ENCODE measurements at regions not wholly inside any gene's neighbourhood (a gene's known extent, or its start where the extent isn't known, plus 50 kb on each side); places are given as distances from the start of the nearest gene placed in this dataset.

DNA sequence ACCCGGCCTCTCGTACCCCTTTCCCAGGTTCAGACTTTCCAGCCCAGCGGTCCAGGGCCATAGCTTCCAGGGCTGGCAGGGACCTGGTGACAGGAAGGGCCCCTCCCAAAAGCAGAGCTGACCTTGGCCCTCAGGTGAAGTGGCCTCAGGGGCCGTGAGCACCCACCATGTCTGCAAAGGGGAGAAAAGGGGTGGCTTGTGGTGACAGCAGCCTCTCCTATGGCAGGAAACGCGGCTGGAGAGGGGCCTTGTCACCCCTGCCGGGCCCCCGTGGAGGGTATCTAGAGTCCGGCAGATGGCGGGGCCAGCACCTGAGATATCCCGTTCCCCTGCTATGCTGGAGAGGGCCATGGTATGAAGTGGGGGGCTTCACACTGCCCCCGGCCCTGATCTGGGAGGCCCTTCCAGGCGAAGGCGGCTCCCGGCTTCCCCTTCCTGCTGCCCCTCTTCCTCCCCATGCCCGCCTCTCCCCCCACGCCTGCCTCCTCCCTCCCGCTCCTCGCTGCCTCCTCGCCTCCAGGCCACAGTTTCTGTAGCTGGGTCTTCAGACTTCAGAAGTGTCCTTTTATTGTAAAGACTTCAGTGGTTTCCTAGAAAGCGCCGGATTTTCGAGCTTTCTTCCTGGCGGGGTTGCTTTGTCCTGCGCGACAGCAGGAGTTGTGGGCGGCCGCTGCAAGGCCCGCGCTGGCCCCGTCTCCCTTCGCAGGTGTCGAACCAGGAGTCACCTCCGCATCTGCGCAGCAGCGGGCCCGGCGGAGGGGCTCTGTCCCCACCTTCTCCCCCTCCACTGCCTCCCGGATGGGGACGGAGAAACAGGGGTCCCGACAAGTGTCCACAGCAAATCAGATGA lies 240.5 kb upstream of the MYT1L start:
- DNase-seq (ENCODE audit: low read depth, low spot score) = no peak

DNA sequence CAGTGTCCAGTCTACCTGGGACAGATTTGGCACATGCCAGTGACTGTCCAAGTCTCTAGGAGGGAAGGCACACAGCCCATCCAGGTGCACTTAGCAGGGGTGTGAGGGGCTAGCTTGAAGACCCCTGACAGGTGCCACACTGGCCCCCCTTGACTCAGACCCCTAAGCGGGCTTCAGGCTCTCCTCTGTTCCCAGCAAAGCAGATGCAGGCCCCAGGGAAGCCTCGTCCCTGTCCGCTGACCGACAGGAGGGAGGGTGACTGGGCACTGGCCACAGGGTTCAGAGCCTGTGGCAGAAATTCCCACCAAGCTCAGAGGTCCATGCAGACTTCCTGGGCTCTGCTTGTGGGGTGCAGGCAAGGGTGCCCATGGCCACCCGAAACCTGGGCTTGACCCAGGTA lies 239.8 kb upstream of the MYT1L start:
- no peak for DNase-seq (ENCODE audit: low read depth, low spot score)

DNA sequence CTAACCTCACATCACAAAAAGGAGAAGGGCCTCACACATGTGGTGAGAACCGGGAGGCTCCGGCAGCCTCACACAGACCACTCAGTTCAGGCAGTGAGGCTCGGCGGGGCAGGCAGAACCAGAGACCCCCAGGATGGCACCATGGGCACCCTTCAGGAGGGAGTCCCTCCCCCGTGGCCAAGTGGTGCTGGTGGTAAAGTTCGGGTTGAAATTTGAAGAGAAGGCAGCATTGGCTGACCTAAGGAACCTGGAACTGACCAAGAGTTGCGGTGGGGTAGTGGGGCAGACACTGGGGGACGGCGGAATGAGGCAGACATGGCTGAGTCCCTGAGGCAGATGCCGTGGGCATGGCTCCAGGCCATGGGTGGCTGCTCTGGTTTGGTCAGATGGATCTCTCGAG lies 239.3 kb upstream of the MYT1L start:
- DNase-seq (ENCODE audit: low read depth, low spot score) = no peak

DNA sequence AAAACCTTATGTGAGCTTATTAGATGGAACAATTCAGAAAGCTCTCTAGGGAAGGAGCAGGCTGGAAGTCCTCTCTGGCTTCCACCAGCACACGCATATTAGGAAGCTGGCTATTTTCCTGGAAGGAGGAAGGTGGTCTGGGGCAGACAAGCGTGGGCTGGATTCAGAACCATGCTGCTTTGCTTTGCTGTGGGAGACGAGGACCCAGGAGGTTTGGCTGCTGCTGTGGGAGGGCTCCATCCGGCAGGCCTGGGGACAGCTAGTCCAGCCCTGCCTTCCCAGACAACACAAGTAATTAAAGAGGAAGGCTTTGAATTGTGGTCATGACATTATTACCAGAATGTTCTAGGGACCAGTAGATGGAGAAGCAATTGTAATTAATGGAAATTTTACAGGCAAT lies 238.8 kb upstream of the MYT1L start:
- no peak for DNase-seq (ENCODE audit: low read depth, low spot score)

DNA sequence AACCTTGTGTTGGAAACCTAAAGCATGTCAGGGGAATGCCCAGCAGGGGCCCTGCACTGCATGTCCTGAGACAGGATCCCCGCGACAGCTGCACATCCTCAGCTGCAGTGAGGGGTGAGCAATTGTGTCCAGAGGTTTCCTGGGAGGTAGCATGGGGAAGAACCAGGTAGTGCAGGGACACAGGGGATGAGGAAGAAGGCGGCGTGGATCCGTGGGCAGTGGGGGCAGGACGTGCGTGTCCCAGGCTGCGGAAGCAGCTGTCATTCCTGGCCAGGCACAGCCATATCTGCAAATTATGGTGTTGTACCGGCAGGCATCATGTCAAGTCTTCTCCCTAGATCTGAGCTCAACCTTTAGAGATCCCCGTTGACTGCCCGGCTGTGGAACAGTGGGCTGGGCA lies 238.2 kb upstream of the MYT1L start:
- DNase-seq (ENCODE audit: low read depth, low spot score) = no peak

DNA sequence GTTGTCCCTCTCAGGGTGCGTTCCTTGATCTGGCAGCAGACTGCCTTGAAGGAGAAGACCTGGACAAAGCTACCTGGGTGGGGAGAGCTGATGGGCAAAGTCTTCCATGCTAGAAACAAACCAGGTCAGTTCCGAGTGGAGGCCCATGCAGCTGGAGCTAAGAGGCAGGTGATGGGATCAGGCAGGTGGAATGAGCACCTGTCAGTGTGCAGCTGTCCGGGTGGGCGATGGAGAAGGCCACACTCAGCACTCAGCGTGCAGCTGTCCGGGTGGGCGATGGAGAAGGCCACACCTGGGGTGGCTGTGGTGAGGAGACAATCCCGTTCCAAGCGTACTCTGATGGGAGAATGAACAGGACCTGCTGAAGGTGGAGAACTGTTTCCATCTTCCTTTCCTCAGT lies 237.3 kb upstream of the MYT1L start:
- no peak for DNase-seq (ENCODE audit: low read depth, low spot score)

DNA sequence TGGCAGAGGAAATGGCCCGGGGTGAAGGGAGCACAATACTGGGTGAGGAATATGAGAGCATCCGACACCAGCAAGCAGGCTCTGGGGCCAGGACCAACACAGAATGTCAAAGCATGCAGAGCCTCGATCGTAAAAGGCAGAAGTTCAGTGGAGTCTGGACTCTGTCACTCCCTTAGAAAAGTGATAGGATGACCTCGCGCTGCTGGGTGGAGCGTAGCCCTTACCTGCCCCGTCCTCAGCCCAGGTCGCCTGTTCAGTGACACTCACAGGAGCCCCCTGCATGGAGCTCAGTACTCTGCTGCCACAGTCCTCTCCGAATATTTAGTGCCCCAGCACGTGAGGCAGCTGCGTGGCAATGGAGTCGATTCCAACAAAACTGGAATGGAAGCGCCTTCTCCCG lies 236.7 kb upstream of the MYT1L start:
- DNase-seq (ENCODE audit: low read depth, low spot score) = no peak

DNA sequence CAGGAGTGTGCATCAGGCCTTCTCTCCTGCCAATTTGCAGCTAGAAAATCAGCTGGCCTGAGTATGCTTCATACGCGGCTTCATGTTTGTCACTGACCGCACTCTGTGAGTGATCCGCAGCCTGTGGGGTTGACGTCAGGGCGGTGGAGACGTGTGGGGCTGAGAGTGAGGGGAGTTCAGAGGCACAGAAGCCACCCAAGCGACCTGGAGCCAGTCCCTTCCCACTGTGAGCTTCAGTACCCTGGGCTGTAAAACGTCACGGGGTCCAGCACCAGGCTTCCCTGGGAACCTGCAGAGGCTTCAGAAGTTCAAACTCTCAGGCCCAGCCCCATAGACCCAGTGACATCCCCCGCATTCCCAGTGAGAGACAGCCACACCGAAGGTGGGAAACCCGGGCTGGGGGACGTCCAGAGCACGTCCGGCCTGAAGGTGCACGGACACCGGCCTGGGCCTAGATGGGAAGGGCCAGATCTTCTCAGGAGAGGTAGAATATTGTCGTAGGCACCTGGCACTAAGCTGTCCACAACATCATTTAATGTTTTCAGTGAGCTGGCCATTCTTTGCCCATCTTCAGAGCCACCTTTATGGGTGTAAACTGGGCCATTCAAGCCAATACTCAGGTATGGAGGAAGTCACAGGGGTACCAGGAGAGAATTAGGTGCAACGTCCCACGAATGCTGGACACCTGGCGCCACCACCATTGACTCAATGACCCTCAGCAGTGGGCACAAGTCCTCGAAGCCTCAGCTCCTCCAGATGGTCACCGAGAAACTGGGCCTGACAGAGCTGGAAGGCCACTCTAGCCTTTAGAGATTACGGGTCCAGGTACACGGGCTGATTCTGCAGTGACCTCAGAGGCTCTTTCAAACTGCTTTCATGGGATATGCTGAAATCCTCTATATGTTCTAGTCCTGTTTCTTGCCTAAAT lies 235.6 kb upstream of the MYT1L start:
- DNase-seq (ENCODE audit: low read depth, low spot score) = no peak

DNA sequence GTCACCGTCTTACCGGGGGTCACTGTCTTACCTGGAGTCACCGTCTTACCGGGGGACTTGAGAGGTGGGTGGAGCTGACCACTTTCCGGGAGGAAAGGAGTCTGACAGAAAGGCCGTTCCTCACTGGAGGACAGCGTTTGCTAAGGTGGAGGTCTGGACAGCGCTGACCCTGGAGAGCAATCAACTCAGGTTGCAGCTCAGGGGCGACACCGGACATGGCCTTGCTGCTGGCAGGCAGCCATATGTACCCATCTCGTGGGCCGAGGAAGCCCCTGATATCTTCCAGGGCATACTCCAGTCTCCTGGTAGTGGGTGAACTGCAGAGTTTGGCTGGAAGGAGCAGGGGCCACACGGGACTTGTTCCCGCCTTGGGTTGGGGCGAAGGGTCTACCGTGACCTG lies 234.6 kb upstream of the MYT1L start:
- DNase-seq (ENCODE audit: low read depth, low spot score) = no peak

DNA sequence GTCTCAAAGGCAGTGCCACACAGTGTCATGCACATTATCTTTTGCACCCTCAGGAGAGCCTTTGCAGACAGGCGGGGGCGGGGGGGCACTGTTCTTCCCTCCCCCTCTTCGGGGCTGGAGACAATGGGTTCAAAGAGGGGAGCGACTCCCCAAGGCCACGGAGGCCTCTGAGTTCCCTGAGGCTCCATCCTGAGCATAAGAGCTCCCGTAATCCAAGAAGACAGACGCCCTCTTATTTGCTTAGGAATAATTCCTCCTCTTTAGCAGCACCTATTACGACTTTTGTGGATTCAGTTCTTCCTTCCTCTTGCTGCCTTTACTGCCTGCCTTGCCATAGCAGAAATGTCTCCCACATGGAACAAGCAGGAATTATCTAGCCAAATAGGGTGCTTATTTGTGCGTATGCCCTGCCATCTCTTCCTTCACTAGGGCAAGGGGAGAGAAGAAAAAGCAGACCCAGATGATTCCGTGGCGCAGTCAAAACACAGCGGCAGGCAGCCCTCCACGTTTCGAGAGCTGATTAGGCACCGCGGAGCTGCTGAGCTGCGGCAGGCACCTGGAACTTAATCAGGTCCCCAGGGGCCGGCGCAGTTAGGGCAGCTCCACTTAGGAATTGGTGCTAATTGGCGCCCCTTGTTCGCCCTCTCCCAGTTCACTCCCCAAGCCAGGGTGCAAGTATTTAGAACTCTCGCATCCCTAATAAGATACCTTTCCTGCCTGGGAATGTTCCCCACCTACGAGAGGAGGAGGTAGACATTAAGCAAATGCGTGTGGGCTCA lies 233.4 kb upstream of the MYT1L start:
- DNase-seq (ENCODE audit: low read depth, low spot score) = no peak

DNA sequence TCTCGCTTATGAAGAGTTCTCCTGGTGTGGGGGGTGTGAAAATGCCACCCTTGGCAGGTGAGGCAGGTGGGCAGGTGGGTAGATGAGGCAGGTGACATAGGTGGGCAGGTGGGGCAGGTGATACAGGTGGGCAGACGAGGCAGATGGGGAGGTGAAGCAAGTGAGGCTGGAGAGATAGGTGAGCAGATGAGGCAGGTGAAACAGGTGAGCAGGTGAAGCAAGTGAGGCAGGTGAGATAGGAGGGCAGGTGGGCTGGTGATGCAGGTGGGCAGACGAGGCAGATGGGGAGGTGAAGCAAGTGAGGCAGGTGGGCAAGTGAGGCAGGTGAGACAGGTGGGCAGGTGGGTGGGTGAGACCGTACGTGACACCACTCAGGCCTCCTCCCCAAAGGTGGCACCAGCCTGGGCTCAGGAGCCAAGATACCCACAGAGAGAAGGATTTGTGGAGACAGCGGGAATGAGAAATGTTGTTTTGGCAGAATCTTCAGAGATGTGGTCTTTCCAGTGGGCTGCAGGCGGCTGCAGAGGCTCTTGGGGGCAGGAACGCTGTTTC lies 232.3 kb upstream of the MYT1L start:
- DNase-seq (ENCODE audit: low read depth, low spot score) = no peak

DNA sequence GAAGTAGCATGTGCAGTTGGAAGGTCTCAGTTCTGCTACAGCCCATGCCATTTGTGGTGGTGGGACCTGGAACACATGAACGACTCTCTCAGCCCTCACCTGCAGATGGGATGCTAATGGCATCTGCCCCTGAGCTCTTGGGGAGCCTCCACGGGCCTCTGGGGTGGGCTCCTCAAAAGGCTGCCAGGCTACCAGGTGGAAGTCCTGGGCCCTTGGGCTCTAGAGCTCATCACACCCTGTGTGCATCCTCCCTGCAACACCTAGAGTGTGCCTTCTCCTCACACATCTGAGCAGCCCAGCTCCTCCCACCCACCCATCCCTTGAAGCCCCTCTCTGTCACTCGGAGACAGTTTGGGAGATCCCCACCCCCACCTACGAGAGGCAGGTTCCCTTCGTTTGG lies 231.8 kb upstream of the MYT1L start:
- DNase-seq (ENCODE audit: low read depth, low spot score) = no peak

DNA sequence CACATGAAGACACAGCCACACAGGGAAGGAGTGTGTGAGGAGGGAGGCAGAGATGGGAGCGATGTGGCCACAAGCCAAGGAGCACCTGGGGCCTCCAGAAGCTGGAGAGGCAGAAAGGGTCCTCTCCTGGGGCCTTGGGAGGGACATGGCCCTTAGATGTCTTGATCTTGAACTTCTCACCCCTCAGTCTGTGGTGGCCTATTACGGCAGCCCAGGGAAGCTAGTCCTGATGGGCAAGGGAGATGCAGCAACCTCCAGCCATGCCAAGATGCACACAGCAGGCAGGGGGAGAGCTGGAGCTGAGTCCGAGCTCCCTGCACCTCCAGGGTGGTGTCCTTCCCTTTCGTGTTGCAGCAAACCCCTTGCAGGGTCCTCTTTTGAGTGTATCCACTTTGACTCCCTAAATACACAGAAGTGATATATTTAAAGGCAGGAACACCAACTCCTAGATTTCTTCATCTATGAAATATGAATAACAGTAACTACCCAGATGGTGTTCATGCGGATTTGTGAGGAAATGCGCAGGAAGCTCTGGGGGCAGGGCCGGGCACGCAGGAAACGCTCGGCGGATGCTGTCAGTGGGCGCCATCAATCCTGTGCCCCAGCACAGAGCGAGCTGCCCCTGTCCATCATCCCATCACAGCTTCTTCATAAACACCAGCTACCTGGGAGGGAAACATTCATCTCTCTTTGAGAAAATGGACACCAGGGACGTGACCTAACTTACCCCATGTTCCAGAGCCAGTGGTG lies 230.4 kb upstream of the MYT1L start:
- DNase-seq (ENCODE audit: low read depth, low spot score) = no peak

DNA sequence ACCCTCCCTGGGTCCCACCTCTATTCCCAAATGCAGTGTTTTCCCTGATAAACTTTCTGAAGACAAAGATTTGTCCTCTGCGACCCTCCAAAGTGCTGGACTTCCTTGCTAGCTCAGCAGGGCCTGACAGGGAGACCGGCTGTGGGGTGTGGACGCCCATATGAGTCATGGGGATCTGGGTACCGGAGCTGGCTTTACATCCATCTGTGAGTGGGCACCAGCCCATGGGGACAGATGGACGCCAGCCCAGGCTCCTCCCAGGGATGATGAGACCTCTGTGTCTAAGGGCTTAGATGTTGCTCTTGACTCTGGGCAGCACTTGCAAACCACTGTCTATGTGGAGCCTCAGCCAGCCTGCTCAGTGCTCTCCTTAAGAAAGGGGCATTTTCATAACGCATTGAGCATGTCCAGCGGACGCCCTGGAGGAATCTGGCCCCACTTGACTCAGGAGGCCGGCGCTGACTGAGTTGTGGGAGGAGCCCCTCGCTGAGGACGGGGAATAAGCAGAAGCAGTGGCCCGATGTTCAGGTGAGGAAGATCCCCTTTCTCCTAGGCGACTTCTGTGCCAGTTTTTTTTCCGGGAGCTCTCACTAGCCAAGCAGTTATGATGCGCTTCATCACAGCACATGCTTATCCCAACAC lies 229.4 kb upstream of the MYT1L start:
- no peak for DNase-seq (ENCODE audit: low read depth, low spot score)

DNA sequence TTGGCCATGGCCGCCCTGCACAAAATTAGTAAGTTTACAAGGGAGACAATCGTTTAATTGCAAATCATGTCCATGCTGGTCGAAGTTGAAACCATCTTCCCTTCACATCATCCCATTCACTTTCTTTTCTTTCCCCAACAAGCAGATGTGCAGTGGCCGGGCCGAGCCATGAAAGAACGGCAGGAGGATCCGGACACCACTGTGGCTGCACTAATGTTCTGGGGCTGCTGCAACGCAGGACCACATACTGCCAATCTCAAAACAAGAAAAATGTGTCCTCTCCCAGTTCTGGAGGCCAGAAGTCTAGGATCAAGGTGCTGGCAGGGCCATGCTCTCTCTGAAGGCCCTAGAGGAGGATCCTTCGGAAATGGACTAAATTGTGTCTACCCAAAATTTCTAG lies 227.4 kb upstream of the MYT1L start:
- DNase-seq (ENCODE audit: low read depth, low spot score) = no peak

DNA sequence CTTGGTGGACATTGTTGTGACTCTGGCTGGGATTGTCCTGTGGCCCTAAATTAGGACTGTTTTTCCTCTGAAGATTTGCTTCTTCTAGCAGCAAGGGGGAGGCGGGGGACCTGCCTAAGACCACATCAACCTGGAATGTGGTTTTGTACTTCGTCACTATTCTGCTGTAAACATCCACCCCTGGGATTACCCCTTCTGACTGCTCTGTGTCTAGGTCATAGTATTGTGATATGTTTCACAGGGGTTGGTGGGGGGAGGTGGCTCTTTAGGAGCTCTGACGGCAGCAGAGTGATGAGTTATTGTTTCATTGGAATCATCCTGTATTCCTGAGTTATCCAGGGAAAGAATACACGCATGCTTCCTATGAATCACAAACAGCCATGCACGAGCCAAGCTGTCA lies 226.4 kb upstream of the MYT1L start:
- no peak for DNase-seq (ENCODE audit: low read depth, low spot score)

DNA sequence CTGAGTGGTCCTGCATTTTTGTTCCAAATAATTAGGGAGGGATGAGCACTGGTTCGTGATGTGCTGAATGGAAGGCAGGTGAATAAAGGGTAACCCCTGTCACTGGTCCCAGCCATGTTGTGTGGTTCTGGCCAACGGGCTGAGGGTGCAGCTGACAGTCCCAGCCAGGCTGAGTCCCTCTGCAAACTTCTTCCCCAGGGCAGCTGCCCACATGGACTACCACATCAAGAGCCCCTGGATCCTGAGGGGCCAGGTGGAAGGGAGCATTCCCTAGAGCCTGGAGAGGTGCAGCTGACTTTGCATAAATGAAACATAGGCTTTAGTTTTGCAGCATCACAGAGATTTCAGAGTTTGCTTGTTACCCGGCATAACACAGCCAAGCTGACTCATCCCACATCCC lies 219.8 kb upstream of the MYT1L start:
- DNase-seq (ENCODE audit: low read depth, low spot score) = no peak

DNA sequence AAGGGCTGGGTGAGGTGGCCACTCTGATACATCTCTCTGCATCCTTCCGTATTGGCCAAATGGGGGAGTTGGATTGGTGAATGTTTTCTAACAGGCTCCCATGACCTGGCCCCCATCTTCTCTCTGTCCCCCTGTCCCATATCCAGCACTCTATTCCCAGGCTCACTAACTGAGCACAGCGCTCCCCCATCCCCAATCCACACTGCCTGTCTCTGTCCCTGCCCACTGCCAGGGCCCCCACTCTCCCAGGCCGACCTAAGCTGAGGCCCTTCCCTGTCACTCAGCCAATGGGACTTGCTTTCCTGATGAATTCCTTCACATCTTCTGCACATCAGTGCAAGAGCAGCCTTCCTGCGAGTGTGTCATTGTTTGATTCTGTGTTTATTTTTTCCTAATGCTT lies 216.8 kb upstream of the MYT1L start:
- DNase-seq (ENCODE audit: low read depth, low spot score) = no peak

DNA sequence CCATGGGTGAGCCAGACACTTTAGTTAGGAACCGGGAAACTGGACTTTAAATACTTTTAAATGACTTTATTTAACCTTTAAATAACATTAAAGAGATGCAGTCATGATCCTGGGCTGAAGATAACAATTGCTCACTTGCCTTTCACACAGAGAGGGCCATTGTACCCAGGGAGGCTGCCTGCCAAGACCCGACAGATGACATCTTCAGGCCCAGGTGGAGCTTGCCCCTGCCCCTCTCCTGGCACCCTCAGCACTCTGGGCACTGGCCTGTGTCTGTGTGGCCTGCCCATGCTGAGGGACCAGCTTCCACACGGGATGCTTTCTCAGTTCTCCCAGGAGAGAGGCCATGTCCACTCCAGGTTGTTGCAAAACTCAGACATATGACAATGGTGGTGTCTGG lies 216.4 kb upstream of the MYT1L start:
- DNase-seq (ENCODE audit: low read depth, low spot score) = no peak

DNA sequence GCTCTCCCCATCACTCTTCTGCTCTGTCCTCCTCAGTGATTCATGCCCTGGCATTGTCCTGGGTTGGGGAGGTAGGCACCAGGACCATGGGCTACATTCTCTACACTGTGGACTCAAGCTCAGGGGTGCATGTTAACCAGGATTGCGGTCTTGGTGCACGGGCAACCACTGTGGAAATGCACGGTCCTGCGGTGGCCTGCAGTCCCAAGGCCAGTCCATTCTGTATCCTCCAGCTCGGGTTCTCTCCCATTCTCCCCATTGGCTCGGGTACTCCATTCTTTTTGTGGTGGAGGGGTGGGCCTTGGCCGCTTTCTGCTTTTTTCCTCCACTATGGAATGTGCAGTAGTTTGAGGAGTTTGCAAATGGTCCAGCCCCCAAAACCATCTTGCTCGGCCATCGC lies 215.0 kb upstream of the MYT1L start:
- DNase-seq (ENCODE audit: low read depth, low spot score) = no peak

Measured in astrocyte of the hippocampus (primary cell).